Cardiac muscle cell (in vitro differentiated cells and primary cell): ENCODE measurements at regions not wholly inside any gene's neighbourhood (a gene's known extent, or its start where the extent isn't known, plus 50 kb on each side); places are given as distances from the start of the nearest gene placed in this dataset.

Experiments used
- DNase-seq, 2 donors: peaks; one replicate each; pipeline versions ENCODE4 v3.0.0 to v3.0.0-alpha.2; 2010 to 2017; ENCODE audit warnings: low read depth in 1 of 2, low spot score in 1 of 2
- H3K27ac ChIP-seq: fragments of 200-600 bp; sonication (generic); 2 replicates; pipeline ENCODE4 v1.5.1; 2016
- H3K27me3 ChIP-seq: fragments of 200-600 bp; sonication (generic); 2 replicates; pipeline ENCODE4 v1.6.0; 2016; ENCODE audit warnings: control low read depth
- H3K36me3 ChIP-seq: fragments of 200-600 bp; sonication (generic); 2 replicates; pipeline ENCODE4 v1.5.1; 2016; ENCODE audit warnings: control low read depth
- H3K4me1 ChIP-seq: fragments of 200-600 bp; sonication (generic); 2 replicates; pipeline ENCODE4 v1.8.1; 2017; ENCODE audit warnings: low read depth, mild to moderate bottlenecking, mixed run types
- H3K4me3 ChIP-seq: fragments of 200-600 bp; sonication (generic); 2 replicates; pipeline ENCODE4 v1.5.1; 2016; ENCODE audit warnings: mild to moderate bottlenecking
- H3K9me3 ChIP-seq: fragments of 200-600 bp; sonication (generic); 2 replicates; pipeline ENCODE4 v1.5.1; 2017; ENCODE audit warnings: low read depth, mild to moderate bottlenecking, control low read depth
- CTCF ChIP-seq: IDR thresholded peaks from 2 replicates; pipeline ENCODE4 v1.5.1; 2012; ENCODE audit warnings: low read depth, mild to moderate bottlenecking, low read length

GRCh38 chr3:10615715-10616114 lies 110.3 kb upstream of the ATP2B2 start:
- no peaks in the 10 kb centered on the region for H3K4me1 ChIP-seq
- no peak overlapping the region for H3K27ac ChIP-seq
- no peaks in the 10 kb centered on the region for H3K9me3 ChIP-seq
- TF ChIP-seq CTCF, result no peak
- DNase-seq, result no peak
- H3K4me3 ChIP-seq, result no peak overlapping the region
- no peaks in the 10 kb centered on the region for H3K36me3 ChIP-seq
- H3K27me3 ChIP-seq, result peaks cover 16% of the 10 kb centered on the region

GRCh38 chr3:10616321-10616720 lies 110.9 kb upstream of the ATP2B2 start:
- no peaks in the 10 kb centered on the region for H3K4me1 ChIP-seq
- H3K36me3 ChIP-seq, result no peaks in the 10 kb centered on the region
- H3K4me3 ChIP-seq, result no peak overlapping the region
- no peak overlapping the region for H3K27ac ChIP-seq
- H3K9me3 ChIP-seq, result no peaks in the 10 kb centered on the region
- DNase-seq, result no peak
- H3K27me3 ChIP-seq, result peaks cover 9% of the 10 kb centered on the region
- no peak for TF ChIP-seq CTCF

- H3K27ac ChIP-seq, result no peak overlapping the region
- no peak for DNase-seq
- no peak overlapping the region for H3K4me3 ChIP-seq
- TF ChIP-seq CTCF, result no peak
- no peaks in the 10 kb centered on the region for H3K9me3 ChIP-seq
- H3K4me1 ChIP-seq, result no peaks in the 10 kb centered on the region
- H3K36me3 ChIP-seq, result no peaks in the 10 kb centered on the region
- peaks cover 6% of the 10 kb centered on the region for H3K27me3 ChIP-seq
These were observed 114.8 kb upstream of the ATP2B2 start for GRCh38 chr3:10619989-10620832.

GRCh38 chr3:10620833-10621082 lies 115.4 kb upstream of the ATP2B2 start:
- Histone ChIP-seq H3K27ac (no peak overlapping the region), H3K9me3 (no peaks in the 10 kb centered on the region), H3K4me3 (no peak overlapping the region), H3K36me3 (no peaks in the 10 kb centered on the region), H3K27me3 (peaks cover 6% of the 10 kb centered on the region), H3K4me1 (no peaks in the 10 kb centered on the region)
- no peak for DNase-seq
- no peak for TF ChIP-seq CTCF

GRCh38 chr3:10623578-10624275 lies 118.3 kb upstream of the ATP2B2 start:
- no peak for DNase-seq
- H3K27me3 ChIP-seq, result no peaks in the 10 kb centered on the region
- H3K4me1 ChIP-seq, result no peaks in the 10 kb centered on the region
- no peak overlapping the region for H3K4me3 ChIP-seq
- no peaks in the 10 kb centered on the region for H3K9me3 ChIP-seq
- H3K36me3 ChIP-seq, result no peaks in the 10 kb centered on the region
- no peak overlapping the region for H3K27ac ChIP-seq
- no peak for TF ChIP-seq CTCF
